Stimulated activated CD8-positive, alpha-beta memory T cell treated with anti-CD3 and anti-CD28 coated beads, Interleukin-7, amount 100 ng/mL, for 1 hour (primary cell): ENCODE measurements at regions not wholly inside any gene's neighbourhood (a gene's known extent, or its start where the extent isn't known, plus 50 kb on each side); places are given as distances from the start of the nearest gene placed in this dataset.

Experiments
- DNase-seq, 2 donors: peaks; one replicate each; pipeline ENCODE4 v3.0.0-alpha.2; 2020; ENCODE audit warnings: low read depth in 2 of 2

DNA sequence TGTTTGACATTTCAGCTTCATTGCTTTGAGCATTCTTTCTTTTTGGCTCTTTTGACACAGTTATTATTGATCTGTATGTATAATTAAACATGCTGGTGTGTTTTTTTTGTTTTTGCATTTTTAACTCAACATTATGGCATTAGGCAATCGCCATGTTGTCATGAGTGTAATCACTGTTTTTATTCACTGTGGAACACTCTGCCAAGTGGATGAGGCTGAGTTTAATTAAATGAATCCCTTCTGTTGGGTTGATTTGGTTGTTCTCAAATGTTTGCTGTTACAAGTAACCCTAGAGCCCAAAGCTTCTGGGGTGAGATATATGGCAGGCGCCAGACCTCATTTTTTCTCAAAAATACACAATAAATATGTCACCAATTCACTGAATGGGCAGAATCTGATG, 428.1 kb downstream of the MATN1 start:
- DNase-seq: no peak

DNA sequence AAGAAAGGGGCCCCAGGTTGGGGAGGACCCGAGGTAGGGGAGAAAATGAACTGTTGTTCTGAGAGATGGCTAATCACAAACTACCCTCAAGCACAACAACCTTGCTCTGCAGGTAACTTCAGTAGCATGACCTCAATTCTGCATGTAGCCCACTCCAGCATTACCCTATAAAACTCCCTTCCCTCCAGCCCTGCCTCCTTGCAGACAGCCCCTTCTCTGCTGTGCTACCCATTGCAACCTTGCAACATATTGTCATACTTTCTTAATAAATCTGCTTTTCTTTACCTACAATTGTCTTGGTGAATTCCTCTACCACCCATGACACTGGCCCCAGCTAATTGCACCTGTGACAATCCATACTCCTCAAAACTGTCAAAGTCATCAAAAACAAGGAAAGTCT, 428.9 kb downstream of the MATN1 start:
- DNase-seq: no peak

- no peak for DNase-seq
Observed at GRCh38 chr1:30292451-30292850, 430.9 kb downstream of the MATN1 start.

- no peak for DNase-seq
Observed at GRCh38 chr1:30291526-30291925, 431.9 kb downstream of the MATN1 start.

- DNase-seq: no peak
Observed at GRCh38 chr1:30290581-30290980, 432.8 kb downstream of the MATN1 start.

GRCh38 chr1:30287976-30288375, 435.4 kb downstream of the MATN1 start:
- no peak for DNase-seq

- no peak for DNase-seq
Observed at GRCh38 chr1:30286988-30287839, 436.2 kb downstream of the MATN1 start.

GRCh38 chr1:30286241-30286987, 437.0 kb downstream of the MATN1 start:
- no peak for DNase-seq

- DNase-seq: no peak
Observed at GRCh38 chr1:30285501-30285932, 437.9 kb downstream of the MATN1 start.

DNA sequence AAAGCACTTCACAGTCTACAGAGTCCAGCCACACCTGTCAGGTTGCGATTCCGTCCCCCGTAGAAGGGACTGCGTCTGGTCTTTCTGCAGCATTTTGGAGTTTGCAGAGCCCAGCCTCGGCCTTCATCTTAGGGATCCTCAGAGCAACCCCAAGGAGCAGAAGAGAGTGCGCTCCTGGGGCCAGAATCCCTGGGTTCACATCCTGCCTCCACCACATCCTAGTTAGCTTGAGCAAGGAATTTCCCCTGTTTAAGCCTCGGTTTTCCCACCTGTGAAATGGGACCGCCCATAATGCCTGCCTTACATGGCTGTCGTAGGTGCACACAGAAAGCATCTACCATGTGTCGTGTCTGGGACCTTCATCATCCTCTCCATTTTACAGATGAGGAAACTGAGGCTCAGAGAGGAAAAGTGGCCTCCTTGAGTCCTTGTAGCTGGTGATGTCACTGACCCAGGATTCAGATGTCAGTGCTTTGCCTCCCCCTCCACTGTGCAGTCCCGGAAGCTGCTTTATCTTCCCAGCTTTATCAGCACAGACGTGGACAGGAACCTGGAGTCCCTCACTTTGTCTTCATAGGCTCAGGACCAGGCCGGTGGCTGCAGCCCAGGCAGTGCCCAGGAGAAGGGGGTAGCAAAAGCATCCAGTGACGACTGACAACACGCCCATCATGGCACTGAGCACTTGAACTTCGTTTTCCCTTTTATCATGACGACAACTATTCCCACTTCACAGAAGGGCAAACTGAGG, 438.5 kb downstream of the MATN1 start:
- DNase-seq: no peak

DNA sequence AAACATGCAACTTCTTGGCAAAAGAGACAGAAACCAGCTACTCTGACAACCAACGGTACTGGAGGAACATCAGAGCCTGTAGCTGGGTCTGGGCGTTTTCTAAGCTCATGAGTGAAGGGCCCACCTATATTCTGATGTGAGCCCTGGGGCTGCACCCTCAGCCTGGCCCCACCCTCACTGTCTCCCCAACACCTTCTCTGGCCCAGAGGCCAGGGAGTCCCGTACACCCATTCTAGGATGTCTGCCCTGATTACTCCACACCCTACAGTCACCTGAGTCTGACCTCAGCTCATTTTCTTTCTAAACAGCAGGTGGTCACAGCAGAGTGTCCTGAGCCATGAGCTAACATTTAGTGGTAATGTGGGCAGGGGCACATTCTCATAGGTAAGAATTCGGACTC, 439.2 kb downstream of the MATN1 start:
- no peak for DNase-seq

DNA sequence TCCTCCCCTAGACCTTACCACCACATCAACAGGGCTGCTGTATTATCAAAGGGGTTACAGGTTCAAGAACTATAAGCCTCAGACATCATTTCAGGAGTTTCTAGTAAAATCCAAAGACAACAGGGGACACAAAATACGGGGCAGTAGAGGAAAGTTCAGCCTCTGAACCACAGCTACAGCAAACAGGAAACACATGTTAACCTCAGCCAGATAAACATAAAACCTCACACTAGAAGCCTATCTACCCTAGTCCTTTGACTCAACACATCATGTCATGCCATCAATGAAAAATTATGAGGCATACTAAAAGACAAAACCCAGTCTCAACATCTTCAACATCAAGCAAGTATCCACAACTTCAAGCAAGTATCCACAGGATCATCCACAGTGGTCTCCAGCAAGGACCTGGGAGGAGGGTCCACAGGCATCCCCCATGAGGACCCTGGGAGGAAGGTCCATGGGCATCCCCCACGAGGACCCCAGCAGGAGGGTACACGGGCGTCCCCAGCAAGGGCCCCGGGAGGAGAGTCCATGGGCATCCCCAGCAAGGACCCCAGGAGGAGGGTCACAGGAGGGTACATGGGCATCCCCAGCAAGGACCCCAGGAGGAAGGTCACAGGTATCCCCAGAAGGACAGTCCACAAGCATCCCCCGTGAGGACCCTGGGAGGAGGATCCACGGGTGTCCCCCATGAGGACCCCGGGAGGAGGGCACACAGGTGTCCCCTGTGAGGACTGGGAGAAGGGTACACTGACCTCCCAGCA, 440.0 kb downstream of the MATN1 start:
- no peak for DNase-seq

GRCh38 chr1:30280572-30280971, 442.8 kb downstream of the MATN1 start:
- no peak for DNase-seq

DNA sequence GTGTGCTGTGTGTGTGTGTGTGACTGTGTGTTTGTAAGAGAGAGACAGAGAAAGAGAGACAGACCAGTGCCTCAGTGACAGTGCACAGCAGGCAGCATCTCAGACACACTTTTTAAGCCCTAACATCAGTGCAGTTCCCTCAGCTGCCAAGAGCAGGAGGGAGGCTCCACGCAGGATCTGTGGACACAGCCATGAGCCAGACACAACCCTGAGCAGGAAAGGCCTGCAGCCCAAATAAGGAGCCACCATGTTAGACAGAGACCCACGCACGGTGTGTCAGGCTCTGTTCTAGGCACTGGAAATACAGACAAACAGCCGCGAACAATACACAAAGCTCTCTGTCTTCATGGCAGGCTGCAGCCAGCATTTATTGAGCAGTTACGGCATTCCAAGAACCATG, 445.5 kb downstream of the MATN1 start:
- no peak for DNase-seq

DNA sequence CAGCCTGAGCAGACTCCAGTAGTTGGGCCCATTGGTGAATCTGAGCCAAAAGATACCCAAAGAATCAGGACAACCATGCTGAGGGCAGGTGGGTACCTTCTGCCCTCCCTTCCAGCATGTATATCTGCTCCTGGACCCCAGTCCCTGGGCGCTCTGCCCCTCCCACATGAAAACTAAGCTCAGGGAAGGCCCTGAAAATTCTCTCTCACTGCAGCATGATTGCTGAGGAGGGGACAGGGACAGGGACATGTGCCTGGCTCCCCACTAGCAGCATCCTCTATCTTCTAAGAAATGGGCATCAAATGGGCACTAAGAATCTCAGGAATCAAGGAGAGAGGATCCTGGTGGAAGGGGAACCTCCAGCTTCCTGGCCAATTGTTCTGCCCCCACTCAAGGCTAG, 446.0 kb downstream of the MATN1 start:
- DNase-seq: no peak

DNA sequence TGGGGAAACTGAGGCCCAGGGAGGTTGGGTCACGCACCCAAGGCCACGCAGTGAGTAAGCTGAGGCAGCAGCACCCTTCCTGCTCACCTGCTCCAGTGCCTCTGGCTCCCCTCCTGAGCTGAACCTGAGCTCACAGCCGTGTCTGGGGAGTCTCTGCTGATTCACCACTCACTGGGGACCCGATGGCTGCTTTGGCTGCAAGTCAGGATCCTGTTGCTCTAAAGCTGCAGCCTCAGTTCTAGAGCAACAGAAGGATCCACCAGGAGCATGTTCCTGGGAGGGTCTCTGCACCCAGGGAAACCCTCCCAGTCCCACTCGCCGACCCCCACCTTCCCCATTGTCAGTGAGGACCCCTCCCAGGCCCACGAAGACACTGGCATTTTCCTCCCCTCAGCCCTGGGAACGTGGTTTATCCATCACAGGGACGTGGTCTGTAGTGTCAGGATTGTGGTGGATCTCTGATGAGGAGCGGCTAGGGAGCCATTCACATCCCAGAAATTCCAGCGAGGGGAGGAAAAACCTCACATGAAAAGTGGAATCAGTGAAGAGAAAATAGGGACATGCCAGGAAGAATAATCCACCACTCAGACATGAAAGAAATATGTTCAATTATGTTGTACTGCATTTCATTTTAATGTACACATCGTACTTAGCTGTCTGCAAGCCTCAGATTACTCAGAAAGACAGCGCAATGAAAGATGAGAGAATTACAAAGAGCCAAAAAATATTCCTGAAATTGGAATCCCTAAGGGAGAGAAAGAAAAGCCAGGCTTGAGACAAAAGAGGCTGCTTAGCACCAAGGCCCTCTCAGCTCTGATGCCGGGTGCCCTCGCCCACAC, 447.2 kb downstream of the MATN1 start:
- no peak for DNase-seq

- no peak for DNase-seq
Observed at GRCh38 chr1:30274976-30275621, 448.3 kb downstream of the MATN1 start.

GRCh38 chr1:30274173-30274970, 449.0 kb downstream of the MATN1 start:
- no peak for DNase-seq

DNA sequence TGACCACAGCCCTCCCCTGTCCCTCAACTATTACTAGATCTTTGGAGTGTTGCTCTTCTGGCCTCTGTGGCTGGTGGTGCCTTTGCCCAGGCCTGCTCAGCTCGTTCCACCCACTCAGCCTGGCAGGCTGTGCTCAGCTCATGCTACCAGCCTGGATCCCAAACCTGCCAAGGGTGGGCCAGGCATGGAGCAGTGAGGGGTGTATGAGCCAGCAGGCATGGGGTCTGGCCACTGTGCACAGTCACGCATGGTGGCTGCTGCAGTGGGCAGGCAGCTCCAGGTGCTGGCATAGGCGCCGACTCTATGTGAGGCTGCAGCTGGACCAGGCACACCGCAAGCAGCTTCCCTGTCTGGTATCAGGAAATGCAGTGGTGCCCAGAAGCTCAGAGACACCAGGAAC, 449.9 kb downstream of the MATN1 start:
- no peak for DNase-seq

DNA sequence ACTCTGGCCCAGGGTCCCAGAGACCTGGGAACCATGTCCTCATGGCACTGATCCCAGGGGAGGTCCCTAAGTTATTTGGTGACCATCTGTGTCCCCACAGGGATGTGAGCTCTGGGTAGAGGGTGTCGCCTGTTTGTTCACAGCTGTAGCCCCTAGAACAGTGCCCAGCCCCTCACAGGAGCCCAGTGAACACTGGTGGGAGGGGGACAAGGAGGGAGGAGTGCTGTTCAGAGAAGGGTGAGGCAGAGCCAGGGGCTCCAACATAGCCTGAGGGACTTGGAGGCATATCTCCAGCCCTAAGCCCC, 450.4 kb downstream of the MATN1 start:
- DNase-seq: no peak
